Activated CD4-positive, alpha-beta memory T cell treated with anti-CD3 and anti-CD28 coated beads for 36 hours (primary cell): ENCODE measurements at regions not wholly inside any gene's neighbourhood (a gene's known extent, or its start where the extent isn't known, plus 50 kb on each side); places are given as distances from the start of the nearest gene placed in this dataset.
"Not testable (repeated sequence)": the region's sequence is repeated elsewhere in the genome, so short reads cannot be mapped to it uniquely, and the experiment has no call there.

Experiments
- CTCF ChIA-PET: fragments of 350-600 bp; sonication (Branson Sonifier 250); formaldehyde crosslinking; loops from one replicate; lab custom pipeline; 2021; ENCODE audit warnings: antibody characterized with exemption, inconsistent platforms; lab: Charles Lee
- POLR2A ChIA-PET: fragments of 350-600 bp; sonication (Branson Sonifier 250); formaldehyde crosslinking; loops from one replicate; lab custom pipeline; 2021; ENCODE audit warnings: antibody characterized with exemption; lab: Charles Lee
- DNase-seq: peaks from one replicate; pipeline ENCODE4 v3.0.0-alpha.2; 2020
- H3K27ac Mint-ChIP-seq: one replicate; pipeline ENCODE4 v1.8.0; 2021; ENCODE audit warnings: mixed read lengths
- H3K27me3 Mint-ChIP-seq: one replicate; pipeline ENCODE4 v1.8.0; 2021; ENCODE audit warnings: mixed read lengths
- H3K36me3 Mint-ChIP-seq: one replicate; pipeline ENCODE4 v1.8.0; 2021; ENCODE audit warnings: mixed read lengths
- H3K4me1 Mint-ChIP-seq: one replicate; pipeline ENCODE4 v1.8.0; 2021; ENCODE audit warnings: low read depth, mixed read lengths
- H3K4me3 Mint-ChIP-seq: one replicate; pipeline ENCODE4 v1.8.0; 2021; ENCODE audit warnings: mild to moderate bottlenecking, mixed read lengths
- H3K9me3 Mint-ChIP-seq: one replicate; pipeline ENCODE4 v1.8.0; 2021; ENCODE audit warnings: mixed read lengths
- intact Hi-C: fragments of 100-400 bp; cut with micrococcal nuclease; formaldehyde crosslinking; loops from one replicate; pipeline ENCODE4 v1.15.1; 2023

DNA sequence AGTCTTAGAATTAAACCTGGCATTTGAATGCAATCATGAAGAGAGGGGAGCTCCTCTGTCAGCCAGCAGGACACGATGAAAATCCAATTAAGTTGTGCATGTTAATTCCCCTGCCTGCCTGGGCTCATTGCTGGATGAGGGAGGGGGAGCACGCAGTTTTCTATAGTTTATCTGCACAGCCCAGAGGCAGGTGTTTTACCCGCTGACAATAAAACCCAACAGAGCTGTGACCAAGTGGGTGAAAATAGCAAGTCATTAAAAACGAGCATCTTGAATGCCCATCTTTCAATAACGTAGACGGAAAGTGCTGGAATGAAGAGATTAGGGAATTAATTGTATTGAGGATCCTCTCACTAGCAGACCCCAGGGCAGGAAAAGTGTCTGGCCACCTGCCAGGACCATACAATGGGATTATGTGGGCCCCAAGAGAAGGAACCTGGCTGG, 100.1 kb upstream of the FAM20C start:
- POLR2A ChIA-PET: no interaction called here
- peaks cover 1% of the 10 kb centered on the region for H3K27me3 Mint-ChIP-seq
- no peaks in the 10 kb centered on the region for H3K36me3 Mint-ChIP-seq
- peaks cover 9% of the 10 kb centered on the region for H3K4me1 Mint-ChIP-seq
- H3K9me3 Mint-ChIP-seq: no peaks in the 10 kb centered on the region
- intact Hi-C loops: no loop called here
- no peak overlapping the region for H3K27ac Mint-ChIP-seq
- no peak overlapping the region for H3K4me3 Mint-ChIP-seq
- CTCF ChIA-PET: no interaction called here
- DNase-seq: no peak

DNA sequence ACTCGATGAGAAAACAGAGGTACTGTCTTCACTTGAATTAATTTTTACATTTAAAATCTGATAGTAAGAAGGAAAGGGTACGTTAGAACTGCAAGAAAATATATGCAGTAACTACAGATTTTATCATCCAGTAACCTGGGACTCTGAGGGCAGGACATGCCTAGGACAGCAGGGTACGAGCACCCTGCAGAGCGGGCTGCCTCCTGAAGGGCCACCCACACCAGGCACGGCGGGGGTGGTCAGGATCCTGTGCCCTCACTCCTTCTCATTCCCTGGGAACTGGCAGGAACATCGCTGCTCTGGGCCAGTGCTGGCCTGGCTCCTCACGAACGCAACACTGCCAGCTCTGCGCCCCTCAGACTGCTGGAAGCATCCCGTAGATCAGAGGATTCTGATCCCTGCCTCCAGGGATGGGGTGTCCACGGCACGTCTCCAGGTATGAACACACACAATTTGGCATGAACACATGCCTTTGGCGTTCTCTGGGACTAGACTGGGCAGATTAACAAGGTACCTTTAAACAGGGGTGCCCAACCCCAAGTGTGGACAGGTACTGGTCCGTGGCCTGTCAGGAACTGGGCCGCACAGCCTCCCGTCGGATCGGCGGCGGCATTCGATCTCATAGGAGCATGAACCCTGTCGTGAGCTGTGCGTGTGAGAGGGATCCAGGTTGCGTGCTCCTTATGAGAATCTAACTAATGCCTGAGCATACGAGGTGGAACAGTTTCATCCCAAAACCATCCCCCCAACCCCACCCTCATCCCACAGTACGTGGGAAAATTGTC, 99.3 kb upstream of the FAM20C start:
- intact Hi-C loops: no loop called here

DNA sequence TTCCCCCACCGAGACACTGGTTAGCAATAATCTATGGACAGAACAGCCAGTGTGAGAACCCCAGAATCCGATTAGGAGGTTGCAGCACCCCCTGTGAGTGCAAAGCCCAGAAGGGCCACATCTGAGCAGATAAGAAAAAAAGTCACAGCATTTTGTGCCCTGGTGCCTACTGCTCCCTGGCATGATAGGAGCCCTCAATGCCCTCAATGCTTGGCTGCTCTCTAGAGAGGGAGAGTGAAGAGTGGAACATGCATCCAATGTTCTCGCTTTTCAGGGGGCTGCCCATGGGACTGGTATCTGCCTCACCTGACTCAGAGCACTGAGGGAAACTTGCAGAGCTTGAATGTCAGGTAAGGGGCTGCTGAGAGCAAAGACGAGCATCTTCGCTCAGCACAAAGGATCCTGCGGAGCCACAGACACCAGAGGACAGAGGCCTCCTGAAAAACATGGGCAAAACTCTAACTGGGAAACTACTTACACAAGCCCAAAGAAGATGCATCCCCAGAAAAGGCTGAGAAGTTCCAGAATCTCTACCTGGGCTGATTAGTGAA, 98.0 kb upstream of the FAM20C start:
- CTCF ChIA-PET: no interaction called here
- intact Hi-C loops: no loop called here
- POLR2A ChIA-PET: no interaction called here
- Mint-ChIP-seq H3K27ac (no peak overlapping the region), H3K27me3 (peaks cover 1% of the 10 kb centered on the region), H3K4me1 (peaks cover 9% of the 10 kb centered on the region), H3K4me3 (no peak overlapping the region), H3K9me3 (peaks cover 8% of the 10 kb centered on the region), H3K36me3 (no peaks in the 10 kb centered on the region)
- no peak for DNase-seq

More for the DNA sequence above, 99.3 kb upstream of the FAM20C start:
- Mint-ChIP-seq H3K4me1 (peaks cover 9% of the 10 kb centered on the region), H3K36me3 (no peaks in the 10 kb centered on the region), H3K27me3 (peaks cover 1% of the 10 kb centered on the region), H3K27ac (no peak overlapping the region), H3K4me3 (no peak overlapping the region), H3K9me3 (peaks cover 4% of the 10 kb centered on the region)
- ChIA-PET POLR2A (no interaction called here), CTCF (no interaction called here)
- DNase-seq: no peak

DNA sequence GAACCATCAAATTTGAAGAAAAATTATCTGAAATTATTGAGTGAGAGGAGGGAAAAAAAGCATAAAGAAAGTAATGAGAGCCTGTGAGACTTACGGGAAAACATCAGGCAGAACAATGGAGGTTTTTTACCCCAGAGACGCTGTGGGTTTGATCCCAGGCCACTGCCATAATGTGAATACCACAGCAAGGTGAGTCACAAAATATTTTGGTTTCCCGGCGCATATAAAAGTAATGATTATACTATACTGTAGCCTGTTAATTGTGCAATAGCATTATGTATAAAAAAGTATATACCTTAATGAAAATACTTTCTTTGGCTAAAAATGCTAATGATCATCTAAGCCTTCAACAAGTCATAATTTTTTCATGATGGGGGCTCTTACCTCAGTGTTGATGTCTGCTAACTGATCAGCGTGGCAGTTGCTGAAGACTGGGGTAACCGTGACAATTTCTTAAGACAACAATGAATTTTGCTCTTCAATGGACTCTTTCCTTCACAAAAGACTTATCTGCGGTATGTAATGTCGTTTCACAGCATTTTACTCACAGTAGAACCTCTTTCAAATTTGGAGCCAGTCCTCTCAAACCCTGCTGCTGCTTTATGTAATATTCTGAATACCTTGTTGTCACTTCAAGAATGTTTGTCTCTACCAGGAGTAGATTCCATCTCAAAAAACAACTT, 97.0 kb upstream of the FAM20C start:
- Mint-ChIP-seq H3K27me3 (peaks cover 1% of the 10 kb centered on the region), H3K4me3 (no peak overlapping the region), H3K4me1 (peaks cover 6% of the 10 kb centered on the region), H3K27ac (no peak overlapping the region), H3K9me3 (peaks cover 8% of the 10 kb centered on the region), H3K36me3 (no peaks in the 10 kb centered on the region)
- no peak for DNase-seq
- ChIA-PET POLR2A (no interaction called here), CTCF (no interaction called here)
- intact Hi-C loops: no loop called here

DNA sequence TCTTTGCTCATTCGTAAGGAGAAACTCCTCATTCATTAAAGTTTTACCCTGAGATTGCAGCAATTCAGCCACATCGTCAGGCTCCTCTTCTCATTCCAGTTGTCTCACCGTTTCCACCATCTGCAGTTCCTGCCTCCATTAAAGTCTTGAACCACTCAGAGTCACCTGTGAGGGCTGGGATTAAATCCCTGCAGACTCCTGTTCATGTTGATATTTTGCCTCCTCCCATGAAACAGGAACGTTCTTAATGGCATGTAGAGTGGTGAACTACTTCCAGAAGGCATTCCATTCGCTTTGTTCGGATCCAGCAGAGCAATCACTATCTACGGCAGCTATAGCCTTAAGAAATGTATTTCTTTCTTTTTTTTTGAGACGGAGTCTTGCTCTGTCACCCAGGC, 96.5 kb upstream of the FAM20C start:
- DNase-seq: no peak
- ChIA-PET POLR2A (no interaction called here), CTCF (no interaction called here)
- Mint-ChIP-seq H3K4me3 (no peak overlapping the region), H3K4me1 (peaks cover 2% of the 10 kb centered on the region), H3K9me3 (peaks cover 8% of the 10 kb centered on the region), H3K36me3 (no peaks in the 10 kb centered on the region), H3K27ac (no peak overlapping the region), H3K27me3 (peaks cover 1% of the 10 kb centered on the region)
- intact Hi-C loops: no loop called here

DNA sequence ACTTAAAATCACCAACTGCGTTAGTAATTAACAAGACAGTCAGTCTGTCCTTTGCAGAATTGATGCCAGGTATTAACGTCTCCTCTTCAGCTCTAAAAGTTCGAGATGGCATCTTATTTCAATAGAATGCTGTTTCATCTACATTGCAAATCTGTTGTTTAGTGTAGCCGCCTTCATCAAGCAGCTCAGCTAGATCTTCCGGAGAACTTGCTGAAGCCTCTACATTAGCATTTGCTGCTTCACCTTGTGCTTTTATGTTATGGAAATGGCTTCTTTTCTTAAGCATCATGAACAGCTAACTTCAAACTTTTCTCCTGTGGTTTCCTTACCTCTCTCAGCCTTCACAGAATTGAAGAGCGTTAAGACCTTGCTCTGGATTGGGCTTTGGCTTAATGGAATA, 95.5 kb upstream of the FAM20C start:
- Mint-ChIP-seq H3K4me1 (peaks cover under 1% of the 10 kb centered on the region), H3K4me3 (no peak overlapping the region), H3K27ac (no peak overlapping the region), H3K36me3 (no peaks in the 10 kb centered on the region), H3K9me3 (peaks cover 8% of the 10 kb centered on the region), H3K27me3 (peaks cover 1% of the 10 kb centered on the region)
- CTCF ChIA-PET: no interaction called here
- POLR2A ChIA-PET: no interaction called here
- no peak for DNase-seq
- intact Hi-C loops: no loop called here

DNA sequence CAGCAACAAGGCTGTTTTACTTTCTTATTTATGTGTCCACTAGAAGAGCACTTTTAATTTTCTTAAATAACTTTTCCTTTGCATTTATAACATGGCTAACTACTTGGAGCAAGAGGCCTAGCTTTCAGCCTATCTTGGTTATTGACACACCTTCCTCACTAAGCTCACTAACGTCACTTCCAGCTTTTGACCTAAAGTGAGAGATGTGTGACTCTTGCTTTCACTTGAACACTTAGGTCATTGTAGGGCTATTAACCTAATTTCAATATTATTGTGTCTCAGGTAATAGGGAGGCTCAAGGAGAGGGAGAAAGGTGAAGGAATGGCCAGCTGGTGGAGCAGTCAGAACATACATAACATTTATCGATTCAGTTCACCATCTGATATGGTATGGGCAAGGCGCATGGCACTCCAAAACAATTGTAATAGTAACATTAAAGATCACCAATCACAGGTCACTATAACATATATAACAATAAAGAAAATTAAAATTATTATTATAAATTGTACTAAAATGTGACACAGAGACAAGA, 95.0 kb upstream of the FAM20C start:
- Mint-ChIP-seq H3K36me3 (no peaks in the 10 kb centered on the region), H3K9me3 (peaks cover 8% of the 10 kb centered on the region), H3K4me1 (peaks cover 4% of the 10 kb centered on the region), H3K4me3 (no peak overlapping the region), H3K27me3 (peaks cover 1% of the 10 kb centered on the region), H3K27ac (no peak overlapping the region)
- POLR2A ChIA-PET: no interaction called here
- CTCF ChIA-PET: no interaction called here
- intact Hi-C loops: no loop called here
- no peak for DNase-seq

DNA sequence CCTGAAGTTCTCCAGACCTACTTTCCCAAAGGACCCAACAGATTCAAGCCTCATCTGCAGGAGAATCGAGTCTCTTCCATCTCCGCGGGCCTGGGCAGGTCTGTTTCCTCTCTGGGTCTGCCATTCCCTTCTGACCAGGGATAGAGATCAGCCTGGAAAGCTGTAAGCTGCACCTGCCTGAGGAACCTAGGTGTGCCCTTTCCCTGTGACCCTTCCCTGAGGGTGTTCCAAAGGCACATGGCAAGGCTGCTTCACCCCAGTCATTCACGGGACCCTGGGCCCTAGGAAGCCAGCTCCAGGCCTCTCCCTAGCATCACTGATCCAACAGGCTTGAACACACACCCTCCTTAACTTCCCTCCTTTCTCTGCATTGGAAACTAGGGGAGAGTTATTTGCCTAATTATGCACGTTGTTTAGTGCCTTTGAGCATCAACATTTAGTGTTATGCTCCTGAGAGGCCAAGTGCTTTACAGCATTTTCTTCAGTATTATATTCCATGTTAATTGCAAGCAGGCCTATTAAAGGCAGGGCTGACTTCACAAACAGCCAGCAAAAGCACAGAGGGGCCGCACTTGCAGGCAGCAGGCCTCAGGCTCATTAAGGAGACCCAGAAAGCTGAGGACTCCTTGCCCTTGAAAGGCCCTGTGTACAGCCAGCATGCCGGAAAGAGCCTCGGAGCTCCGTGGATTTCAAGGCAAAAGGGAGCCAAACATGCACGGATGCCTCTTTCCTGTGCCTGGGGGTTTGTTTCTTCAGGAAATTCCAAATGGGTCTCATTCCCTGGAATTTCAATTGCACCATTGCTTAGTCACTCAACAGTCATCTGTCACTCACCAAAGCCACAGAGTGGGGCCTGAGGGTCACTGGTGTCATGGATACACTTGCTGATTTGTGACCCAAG, 91.0 kb upstream of the FAM20C start:
- Mint-ChIP-seq H3K27ac (no peak overlapping the region), H3K27me3 (peaks cover 4% of the 10 kb centered on the region), H3K36me3 (peaks cover 2% of the 10 kb centered on the region), H3K9me3 (peaks cover 13% of the 10 kb centered on the region), H3K4me1 (peaks cover 12% of the 10 kb centered on the region), H3K4me3 (no peak overlapping the region)
- intact Hi-C loops: no loop called here
- CTCF ChIA-PET: no interaction called here
- no peak for DNase-seq
- POLR2A ChIA-PET: no interaction called here

DNA sequence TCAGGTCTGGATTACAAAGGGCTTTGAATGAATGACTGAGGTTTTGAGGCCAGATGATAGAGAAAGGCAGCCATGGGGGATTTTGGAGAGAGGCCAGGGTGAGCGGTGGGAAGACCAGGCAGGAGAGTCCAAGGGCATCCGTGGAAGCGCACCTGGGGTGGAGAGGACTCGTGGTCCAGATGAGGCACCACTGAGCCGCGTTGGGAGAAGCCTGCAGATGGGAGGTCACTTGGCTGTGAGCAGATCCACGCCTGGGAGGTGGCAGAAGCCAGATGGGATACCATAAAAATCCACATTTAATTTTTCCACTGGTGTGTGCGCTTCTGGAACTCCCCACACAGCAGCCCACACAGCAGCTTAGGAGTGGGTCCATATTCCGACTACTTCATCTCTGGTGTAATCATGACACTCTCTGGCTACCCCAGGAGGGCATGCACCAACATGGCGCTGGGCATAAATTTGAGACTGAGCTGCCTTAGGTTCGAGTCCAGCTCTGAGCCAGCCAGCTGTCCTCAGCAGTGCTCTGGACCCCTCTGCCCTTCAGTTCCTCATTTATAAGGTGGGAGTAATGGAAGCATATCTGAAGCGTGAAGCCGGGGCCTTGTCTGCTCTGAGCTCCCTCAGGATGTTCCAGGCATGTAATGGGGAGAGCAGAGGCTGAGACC, 90.2 kb upstream of the FAM20C start:
- POLR2A ChIA-PET: no interaction called here
- no peak for DNase-seq
- H3K4me1 Mint-ChIP-seq: peaks cover 12% of the 10 kb centered on the region
- H3K36me3 Mint-ChIP-seq: peaks cover 2% of the 10 kb centered on the region
- CTCF ChIA-PET: no interaction called here
- H3K9me3 Mint-ChIP-seq: peaks cover 13% of the 10 kb centered on the region
- H3K27me3 Mint-ChIP-seq: peaks cover 4% of the 10 kb centered on the region
- intact Hi-C loops: no loop called here
- no peak overlapping the region for H3K27ac Mint-ChIP-seq
- H3K4me3 Mint-ChIP-seq: no peak overlapping the region

DNA sequence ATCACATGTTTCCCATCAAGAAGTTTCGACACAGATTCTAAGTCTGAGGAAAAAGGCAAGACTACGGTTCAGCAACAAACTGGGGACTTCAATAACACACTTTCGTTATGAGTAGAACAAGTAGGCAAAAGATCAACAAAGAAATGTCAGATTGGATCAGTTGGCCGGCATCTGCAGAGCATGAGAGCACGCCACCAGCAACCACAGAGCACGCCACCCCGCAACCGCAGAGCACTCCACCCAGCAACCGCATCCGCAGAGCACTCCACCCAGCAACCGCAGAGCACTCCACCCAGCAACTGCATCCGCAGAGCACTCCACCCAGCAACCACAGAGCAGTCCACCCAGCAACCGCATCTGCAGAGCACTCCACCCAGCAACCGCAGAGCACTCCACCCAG, 89.7 kb upstream of the FAM20C start:
- intact Hi-C loops: no loop called here
- no peak for DNase-seq
- Mint-ChIP-seq H3K9me3 (peaks cover 10% of the 10 kb centered on the region), H3K36me3 (peaks cover 2% of the 10 kb centered on the region), H3K27me3 (peaks cover 4% of the 10 kb centered on the region), H3K27ac (no peak overlapping the region), H3K4me1 (peaks cover 12% of the 10 kb centered on the region), H3K4me3 (no peak overlapping the region)
- ChIA-PET CTCF (no interaction called here), POLR2A (no interaction called here)

DNA sequence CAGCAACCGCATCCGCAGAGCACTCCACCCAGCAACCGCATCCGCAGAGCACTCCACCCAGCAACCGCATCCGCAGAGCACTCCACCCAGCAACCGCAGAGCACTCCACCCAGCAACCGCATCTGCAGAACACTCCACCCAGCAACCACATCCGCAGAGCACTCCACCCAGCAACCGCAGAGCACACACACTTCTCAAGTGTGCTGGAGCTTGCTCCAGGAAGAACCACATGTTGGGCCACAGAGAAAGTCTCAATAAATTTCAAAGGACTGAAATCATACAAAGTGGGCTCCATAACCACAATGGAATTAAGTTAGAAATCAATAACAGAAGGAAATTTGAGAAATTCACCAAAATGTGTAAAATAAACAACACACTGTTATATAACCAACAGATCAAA, 88.4 kb upstream of the FAM20C start:
- H3K27ac Mint-ChIP-seq, CTCF ChIA-PET: not testable (repeated sequence)
- DNase-seq: peak; percentile 15

More for the DNA sequence above, 88.4 kb upstream of the FAM20C start:
- peaks cover 12% of the 10 kb centered on the region for H3K4me1 Mint-ChIP-seq
- H3K9me3 Mint-ChIP-seq, H3K4me3 Mint-ChIP-seq, POLR2A ChIA-PET, intact Hi-C loops, H3K36me3 Mint-ChIP-seq, H3K27me3 Mint-ChIP-seq: not testable (repeated sequence)
